ENCODE measurements at regions not wholly inside any gene's neighbourhood (a gene's known extent, or its start where the extent isn't known, plus 50 kb on each side); places are given as distances from the start of the nearest gene placed in this dataset.

- H3K27ac Mint-ChIP-seq = no peak overlapping the region
- peaks cover 4 to 8% (median 8%) of the 10 kb centered on the region in 3 donors for H3K27me3 Mint-ChIP-seq (ENCODE audit: low read depth in 3 of 3)
- Histone ChIP-seq H3K4me3 (replicated peaks in 1 of 3; ENCODE audit: low read depth in 2 of 3, low read length in 3 of 3) (no peak overlapping the region), H3K4me2 (replicated peaks; ENCODE audit: extremely low read depth, low read length, poor library complexity, severe bottlenecking) (no peak overlapping the region), H3K4me1 (ENCODE audit: control insufficient read depth in 1 of 2, insufficient read depth in 2 of 2, low read length in 2 of 2) (peaks cover 27 to 31% of the 10 kb centered on the region in 2 donors), H3K27me3 (ENCODE audit: control insufficient read depth in 2 of 2, insufficient read depth in 2 of 2, low read length in 2 of 2) (no peaks in the 10 kb centered on the region), H3K27ac (ENCODE audit: low read depth in 1 of 2, low read length in 2 of 2) (no peak overlapping the region), H3K9ac (ENCODE audit: insufficient read depth, low read length, poor library complexity, severe bottlenecking) (no peak overlapping the region), H2AFZ (ENCODE audit: insufficient read depth, low read depth, low read length, poor library complexity, severe bottlenecking) (no peak overlapping the region), H3K36me3 (replicated peaks in 1 of 2; ENCODE audit: control insufficient read depth in 1 of 2, insufficient read depth in 2 of 2, low read length in 2 of 2) (no peaks in the 10 kb centered on the region), H3K79me2 (ENCODE audit: insufficient read depth, low read length) (no peaks in the 10 kb centered on the region), H4K20me1 (ENCODE audit: insufficient read depth, low read length) (no peaks in the 10 kb centered on the region), H3K9me3 (replicated peaks in 1 of 2; ENCODE audit: control insufficient read depth in 1 of 2, insufficient read depth in 1 of 2, low read length in 2 of 2) (no peaks in the 10 kb centered on the region)
- 83% methylated on average over 4 of the region's 4 CpGs for WGBS (ENCODE audit: insufficient coverage)
- peaks cover 31% of the 10 kb centered on the region for H3K4me1 Mint-ChIP-seq
- intact Hi-C loops (cut with micrococcal nuclease) = loop anchor here in 1 of 2 donors (10.0 kb wide), 1 partner anchor 47 kb away; the partner anchor contains the start of gene MAGEF1
- H3K9me3 Mint-ChIP-seq = no peaks in the 10 kb centered on the region
- H3K4me3 Mint-ChIP-seq = no peak overlapping the region
- H3K36me3 Mint-ChIP-seq = peaks cover 1 to 2% of the 10 kb centered on the region in 2 donors
- DNase-seq = no peak
- TF ChIP-seq, protein P1, sequence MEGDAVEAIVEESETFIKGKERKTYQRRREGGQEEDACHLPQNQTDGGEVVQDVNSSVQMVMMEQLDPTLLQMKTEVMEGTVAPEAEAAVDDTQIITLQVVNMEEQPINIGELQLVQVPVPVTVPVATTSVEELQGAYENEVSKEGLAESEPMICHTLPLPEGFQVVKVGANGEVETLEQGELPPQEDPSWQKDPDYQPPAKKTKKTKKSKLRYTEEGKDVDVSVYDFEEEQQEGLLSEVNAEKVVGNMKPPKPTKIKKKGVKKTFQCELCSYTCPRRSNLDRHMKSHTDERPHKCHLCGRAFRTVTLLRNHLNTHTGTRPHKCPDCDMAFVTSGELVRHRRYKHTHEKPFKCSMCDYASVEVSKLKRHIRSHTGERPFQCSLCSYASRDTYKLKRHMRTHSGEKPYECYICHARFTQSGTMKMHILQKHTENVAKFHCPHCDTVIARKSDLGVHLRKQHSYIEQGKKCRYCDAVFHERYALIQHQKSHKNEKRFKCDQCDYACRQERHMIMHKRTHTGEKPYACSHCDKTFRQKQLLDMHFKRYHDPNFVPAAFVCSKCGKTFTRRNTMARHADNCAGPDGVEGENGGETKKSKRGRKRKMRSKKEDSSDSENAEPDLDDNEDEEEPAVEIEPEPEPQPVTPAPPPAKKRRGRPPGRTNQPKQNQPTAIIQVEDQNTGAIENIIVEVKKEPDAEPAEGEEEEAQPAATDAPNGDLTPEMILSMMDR (IDR thresholded peaks at IDR 0.05) = no peak
Observed at GRCh38 chr3:184761976-184762375, 50.0 kb upstream of the VPS8 start.

All from CD14-positive monocyte (primary cell).